GM20000 (cell line): ENCODE measurements at regions not wholly inside any gene's neighbourhood (a gene's known extent, or its start where the extent isn't known, plus 50 kb on each side); places are given as distances from the start of the nearest gene placed in this dataset.

Source experiments
- DNase-seq: peaks from one replicate; pipeline ENCODE4 v3.0.0; 2012; ENCODE audit warnings: low spot score
- TF ChIP-seq, protein P1 (sequence below): IDR thresholded peaks from 2 replicates; pipeline ENCODE4 v1.5.1; 2012; ENCODE audit warnings: mild to moderate bottlenecking, control low read depth; ENCODE audit errors: extremely low read depth, missing control alignments

DNA sequence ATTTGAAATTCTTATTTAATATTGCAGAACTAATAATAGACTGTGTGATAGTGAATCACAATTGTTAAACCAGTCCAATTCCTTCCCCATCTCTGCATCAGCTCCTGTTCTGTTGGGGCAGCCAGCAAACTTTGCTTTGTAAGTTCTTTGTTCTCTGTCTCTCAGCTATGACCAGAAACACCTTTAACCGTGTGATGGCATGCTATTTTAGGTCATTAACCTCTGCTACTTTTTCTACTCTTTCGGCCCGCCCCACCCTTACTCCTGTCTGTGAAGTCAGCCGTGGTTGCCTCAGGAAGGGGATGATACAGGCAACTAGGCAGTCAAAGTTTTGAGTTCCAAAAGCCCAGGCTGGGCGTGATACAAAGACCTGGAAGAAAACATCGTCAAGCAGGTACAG lies 51.3 kb upstream of the EGFL6 start:
- TF ChIP-seq, protein P1, sequence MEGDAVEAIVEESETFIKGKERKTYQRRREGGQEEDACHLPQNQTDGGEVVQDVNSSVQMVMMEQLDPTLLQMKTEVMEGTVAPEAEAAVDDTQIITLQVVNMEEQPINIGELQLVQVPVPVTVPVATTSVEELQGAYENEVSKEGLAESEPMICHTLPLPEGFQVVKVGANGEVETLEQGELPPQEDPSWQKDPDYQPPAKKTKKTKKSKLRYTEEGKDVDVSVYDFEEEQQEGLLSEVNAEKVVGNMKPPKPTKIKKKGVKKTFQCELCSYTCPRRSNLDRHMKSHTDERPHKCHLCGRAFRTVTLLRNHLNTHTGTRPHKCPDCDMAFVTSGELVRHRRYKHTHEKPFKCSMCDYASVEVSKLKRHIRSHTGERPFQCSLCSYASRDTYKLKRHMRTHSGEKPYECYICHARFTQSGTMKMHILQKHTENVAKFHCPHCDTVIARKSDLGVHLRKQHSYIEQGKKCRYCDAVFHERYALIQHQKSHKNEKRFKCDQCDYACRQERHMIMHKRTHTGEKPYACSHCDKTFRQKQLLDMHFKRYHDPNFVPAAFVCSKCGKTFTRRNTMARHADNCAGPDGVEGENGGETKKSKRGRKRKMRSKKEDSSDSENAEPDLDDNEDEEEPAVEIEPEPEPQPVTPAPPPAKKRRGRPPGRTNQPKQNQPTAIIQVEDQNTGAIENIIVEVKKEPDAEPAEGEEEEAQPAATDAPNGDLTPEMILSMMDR = no peak
- no peak for DNase-seq

DNA sequence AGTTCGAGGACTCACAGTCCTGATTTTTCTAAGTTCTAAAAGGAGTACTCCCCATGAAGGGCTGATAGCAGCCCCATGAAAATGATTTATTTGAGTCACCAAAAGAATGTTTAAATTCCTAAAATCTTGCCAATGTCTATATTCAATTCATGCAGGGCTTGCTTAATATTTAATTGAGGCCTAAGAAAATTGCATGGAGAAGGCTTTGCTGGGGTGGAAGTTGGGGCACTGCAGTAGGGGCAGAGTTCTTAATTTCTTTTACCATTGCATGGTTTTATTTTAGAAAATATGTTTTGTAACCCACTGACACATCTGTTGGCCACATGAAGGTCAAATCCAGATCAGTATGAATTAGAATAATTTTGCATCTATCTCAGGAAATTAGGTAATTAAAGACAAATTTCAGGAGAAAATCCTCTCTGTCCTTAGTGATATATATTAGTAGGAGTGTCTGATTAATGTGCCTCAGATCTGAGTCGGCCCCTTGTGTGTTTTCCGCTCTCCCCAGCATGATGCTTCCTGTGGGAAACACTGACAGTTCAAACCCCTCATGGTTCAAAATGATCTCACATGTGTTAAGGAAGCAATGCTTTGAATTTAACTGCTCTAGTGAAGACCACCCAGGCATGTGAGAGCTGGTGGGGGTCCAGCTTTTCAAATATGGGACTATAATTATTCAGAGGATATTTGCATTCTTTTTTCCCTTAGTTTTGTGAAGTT lies 54.0 kb upstream of the EGFL6 start:
- TF ChIP-seq, protein P1 = no peak
- DNase-seq = no peak

DNA sequence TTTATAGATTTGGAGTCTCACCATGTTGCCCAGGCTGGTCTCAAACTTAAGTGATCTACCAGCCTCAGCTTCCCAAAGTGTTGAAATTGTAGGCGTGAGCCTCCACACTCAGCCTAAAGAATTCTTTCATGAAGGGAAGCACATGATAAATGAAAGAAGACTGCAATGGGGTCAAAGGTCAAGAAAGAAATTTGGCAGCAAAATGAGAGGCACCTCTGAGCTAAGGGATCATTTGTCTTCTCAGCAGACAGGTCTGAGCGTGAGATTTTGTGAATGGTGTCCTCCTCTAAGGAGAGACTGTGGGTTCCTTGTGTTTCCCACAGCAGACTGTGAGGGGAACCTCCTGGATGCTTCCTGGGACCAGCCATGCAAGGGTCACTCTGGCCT lies 57.5 kb upstream of the EGFL6 start:
- no peak for DNase-seq
- TF ChIP-seq, protein P1 = no peak

DNA sequence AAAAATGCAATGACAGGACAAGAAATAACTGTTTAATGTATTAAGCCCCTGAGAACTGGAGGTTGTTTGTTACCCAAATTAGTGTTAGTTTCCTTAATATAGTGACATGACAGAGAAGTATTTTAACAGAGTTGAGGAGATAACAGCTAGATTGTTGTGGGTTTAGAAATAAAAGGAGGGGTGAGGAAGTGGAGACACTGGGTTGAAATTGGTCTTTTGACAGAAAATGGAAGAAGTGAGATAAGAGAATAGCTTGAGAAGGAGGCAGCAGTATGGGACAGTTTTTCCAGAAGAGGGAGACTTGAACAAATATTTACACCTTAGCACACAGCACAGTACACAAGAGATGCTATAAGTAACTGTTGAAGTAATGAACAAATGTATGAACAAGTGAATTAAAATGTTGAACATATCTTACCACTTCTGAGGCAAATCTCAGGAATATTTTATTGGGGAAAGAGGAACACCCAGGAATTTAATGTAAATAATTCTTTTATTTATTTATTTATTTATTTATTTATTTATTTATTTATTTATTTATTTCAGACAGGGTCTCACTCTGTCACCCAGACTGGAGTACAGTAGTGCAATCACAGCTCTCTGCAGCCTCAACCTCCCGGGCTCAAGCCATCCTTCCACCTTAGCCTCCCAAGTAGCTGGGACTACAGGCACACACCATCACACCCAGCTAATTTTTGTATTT lies 58.0 kb upstream of the EGFL6 start:
- TF ChIP-seq, protein P1 = no peak
- no peak for DNase-seq

DNA sequence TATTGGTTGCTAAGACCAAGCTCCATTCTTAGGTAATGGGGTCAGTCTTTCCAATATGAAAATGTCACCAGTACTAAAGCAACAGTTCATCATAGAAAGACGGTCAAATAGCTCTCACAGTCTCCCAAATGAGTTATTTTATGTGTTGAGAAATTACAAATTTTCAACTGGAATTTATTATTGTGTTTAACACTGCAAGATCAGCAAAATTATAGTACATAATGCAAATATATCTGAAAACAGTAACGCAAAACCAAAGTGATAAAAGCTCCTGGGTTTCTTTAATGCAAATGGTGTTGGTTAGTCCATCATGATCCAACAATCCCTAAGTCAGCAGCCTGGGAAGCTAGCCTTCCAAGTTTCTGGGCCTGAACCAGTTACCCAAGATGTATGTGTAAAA lies 61.5 kb upstream of the EGFL6 start:
- TF ChIP-seq, protein P1 = no peak
- DNase-seq = no peak

DNA sequence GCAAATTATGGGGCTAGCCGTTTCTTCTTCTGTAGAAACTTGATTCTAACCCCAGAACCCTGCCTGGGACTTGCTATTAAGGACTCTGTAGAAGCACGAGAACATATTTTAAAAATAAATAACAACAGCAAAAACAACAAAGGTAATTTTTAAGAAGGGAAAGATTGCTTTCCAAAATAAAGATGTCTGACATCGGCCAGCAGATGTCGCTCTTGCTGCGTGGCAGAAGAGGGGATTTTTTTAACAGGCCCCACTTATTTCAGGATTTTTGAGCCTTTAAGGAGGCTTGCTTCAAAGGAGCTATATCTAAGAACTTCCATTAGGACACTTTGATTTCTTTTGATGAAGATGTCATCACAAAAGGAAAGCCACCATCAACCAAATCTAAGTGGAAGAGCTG lies 62.8 kb upstream of the EGFL6 start:
- TF ChIP-seq, protein P1 = no peak
- peak; percentile 35 for DNase-seq

DNA sequence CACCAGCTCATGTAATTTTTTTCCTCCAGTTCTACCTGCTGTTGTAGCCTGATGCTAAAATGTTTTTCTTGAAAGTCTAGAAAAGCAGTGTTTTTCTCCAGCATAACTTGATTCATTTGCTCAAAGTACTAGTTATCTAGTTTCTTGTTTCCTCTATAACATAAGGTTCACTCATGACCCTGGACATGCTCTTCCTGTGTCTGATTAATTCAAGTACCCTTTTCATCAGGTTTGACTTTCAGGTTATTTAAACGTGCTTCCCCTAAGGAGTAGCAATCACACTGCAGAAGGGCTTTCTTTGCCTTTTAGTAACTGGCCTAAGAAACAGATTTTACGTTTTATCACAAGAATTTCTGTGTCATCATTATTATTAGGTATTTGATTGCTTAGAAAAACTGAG lies 66.8 kb upstream of the EGFL6 start:
- no peak for DNase-seq
- TF ChIP-seq, protein P1 = no peak
